RWPE1 (cell line): ENCODE measurements at regions not wholly inside any gene's neighbourhood (a gene's known extent, or its start where the extent isn't known, plus 50 kb on each side); places are given as distances from the start of the nearest gene placed in this dataset.

Experiments used
- CTCF ChIA-PET: fragments of 350-600 bp; sonication (Branson Sonifier 250); formaldehyde crosslinking; extraction: SDS; loops from one replicate; lab custom pipeline; 2021; lab: Yijun Ruan, JAX
- POLR2A ChIA-PET: fragments of 400-600 bp; formaldehyde crosslinking; extraction: SDS; loops from one replicate; lab custom pipeline; 2020; ENCODE audit warnings: antibody characterized with exemption; ENCODE audit not compliant: low non-redundant PET; lab: Yijun Ruan, JAX
- DNase-seq: peaks from one replicate; pipeline ENCODE4 v3.0.0; 2012; ENCODE audit warnings: low spot score
- H3K27ac ChIP-seq: fragments of 450-650 bp; 2 replicates; pipeline ENCODE4 v1.5.1; 2017
- TF ChIP-seq, protein P1 (sequence below): fragments of 450-650 bp; conservative IDR thresholded peaks from 2 replicates; pipeline ENCODE4 v1.5.1; 2017; ENCODE audit warnings: low read depth, mild to moderate bottlenecking

DNA sequence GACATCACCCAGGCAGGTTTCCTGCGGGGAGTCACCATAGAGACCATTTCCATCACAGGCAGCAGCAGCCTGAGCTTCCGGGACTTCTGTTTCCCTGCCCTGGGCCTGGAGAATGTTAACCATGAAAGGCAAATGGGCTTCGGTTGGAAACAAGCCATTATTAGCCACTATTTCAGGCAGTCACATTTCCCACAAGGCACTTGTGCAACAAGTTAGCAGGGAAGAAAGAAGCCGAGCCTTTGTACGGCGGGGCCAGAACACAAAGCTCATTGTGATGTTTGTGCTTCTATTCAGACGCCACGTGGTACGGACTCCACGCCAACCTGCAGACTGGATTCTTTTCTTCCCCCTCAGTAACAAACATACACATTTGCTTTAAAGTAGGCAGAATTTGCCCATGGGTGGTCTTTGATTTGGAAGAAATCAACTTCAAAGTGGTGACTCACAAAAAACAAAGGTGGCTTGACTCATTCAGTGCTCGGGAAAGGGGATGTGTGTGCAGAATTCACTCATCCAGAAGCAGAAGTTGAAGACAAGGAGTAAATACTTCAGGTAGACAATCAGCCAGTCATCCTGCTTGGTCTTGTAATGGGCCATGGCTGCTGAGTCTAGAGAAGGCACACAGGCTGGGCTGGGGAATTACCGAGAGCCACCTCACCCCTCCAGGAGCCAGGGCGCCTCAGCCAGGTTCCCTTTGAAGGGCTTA lies 154.2 kb upstream of the PRMT8 start:
- TF ChIP-seq, protein P1, sequence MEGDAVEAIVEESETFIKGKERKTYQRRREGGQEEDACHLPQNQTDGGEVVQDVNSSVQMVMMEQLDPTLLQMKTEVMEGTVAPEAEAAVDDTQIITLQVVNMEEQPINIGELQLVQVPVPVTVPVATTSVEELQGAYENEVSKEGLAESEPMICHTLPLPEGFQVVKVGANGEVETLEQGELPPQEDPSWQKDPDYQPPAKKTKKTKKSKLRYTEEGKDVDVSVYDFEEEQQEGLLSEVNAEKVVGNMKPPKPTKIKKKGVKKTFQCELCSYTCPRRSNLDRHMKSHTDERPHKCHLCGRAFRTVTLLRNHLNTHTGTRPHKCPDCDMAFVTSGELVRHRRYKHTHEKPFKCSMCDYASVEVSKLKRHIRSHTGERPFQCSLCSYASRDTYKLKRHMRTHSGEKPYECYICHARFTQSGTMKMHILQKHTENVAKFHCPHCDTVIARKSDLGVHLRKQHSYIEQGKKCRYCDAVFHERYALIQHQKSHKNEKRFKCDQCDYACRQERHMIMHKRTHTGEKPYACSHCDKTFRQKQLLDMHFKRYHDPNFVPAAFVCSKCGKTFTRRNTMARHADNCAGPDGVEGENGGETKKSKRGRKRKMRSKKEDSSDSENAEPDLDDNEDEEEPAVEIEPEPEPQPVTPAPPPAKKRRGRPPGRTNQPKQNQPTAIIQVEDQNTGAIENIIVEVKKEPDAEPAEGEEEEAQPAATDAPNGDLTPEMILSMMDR = no peak
- CTCF ChIA-PET = no interaction called here
- no peak for DNase-seq
- POLR2A ChIA-PET = no interaction called here
- H3K27ac ChIP-seq = no peak overlapping the region

DNA sequence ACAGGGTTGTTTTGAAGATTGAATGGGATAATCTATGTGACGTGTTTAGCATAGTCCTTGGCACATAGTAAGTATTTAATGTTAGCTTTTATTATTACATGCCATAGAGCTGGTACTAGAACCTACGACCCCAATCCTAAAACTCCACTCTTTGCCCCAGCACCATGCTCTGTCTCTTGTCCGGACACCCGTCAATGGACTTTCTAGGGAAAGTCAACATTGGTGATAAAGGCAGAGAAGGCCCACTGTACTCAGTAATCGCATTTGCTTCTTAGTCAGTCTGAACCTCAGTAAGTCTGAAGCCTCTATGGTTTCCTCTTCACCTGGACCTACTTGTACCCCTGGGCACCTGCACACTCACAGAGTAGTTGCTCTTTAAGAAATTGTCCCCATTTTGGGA lies 153.1 kb upstream of the PRMT8 start:
- ChIA-PET CTCF (interaction anchor here (1.4 kb wide), 1 partner anchor 38 kb away, joined by 4 read pairs; no protein-coding TSS in a partner anchor), POLR2A (no interaction called here)
- DNase-seq = no peak
- no peak overlapping the region for H3K27ac ChIP-seq
- TF ChIP-seq, protein P1 = no peak

DNA sequence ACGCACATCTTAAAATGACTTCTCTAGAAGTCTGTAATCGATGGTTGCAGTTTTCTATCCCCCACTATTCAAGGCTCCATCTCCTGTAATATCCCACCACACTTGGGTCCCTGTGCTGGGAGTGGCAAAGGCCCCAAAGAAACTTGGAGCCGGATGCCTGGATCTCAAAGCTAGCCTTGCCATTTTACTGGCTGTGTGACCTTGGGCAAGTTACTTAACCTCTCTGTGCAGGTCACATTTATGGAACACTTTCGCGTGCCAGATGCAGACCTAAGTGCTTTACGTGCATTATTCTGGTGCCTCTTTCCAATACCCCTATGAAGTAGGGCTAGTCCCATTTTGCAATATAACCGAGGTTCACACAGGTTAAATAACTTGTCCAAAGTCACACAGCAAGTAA lies 151.8 kb upstream of the PRMT8 start:
- no peak for DNase-seq
- ChIA-PET CTCF (interaction anchor here (1.4 kb wide), 1 partner anchor 39 kb away, joined by 4 read pairs; no protein-coding TSS in a partner anchor), POLR2A (no interaction called here)
- H3K27ac ChIP-seq = no peak overlapping the region
- TF ChIP-seq, protein P1 = no peak

DNA sequence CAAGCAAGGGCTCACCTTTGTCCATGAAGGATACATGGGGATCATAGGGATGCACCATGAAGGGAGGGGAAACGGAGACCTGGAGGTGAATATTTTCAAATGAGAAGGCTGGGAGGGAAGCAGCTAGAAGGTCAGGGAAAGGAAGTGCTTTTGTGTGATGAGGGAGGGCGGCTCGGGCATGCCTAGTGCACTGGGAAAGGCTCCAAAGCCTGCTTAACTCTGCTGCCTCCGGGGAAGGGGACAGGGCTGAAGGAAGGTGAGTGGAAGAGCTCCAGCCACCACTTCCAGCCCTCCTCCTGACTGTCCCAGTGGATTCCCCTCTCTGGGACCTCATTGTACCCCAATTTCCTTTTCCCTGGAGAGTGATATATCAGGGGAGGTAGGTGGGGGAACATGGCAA lies 149.4 kb upstream of the PRMT8 start:
- CTCF ChIA-PET = interaction anchor here (0.5 to 1.2 kb wide), 2 partner anchors 17 to 181 kb away, joined by 3 read pairs; no protein-coding TSS in a partner anchor
- POLR2A ChIA-PET = no interaction called here
- TF ChIP-seq, protein P1 = no peak
- peak overlapping the region; percentile 9; the same call in 1 of the 2 replicates for H3K27ac ChIP-seq
- no peak for DNase-seq

DNA sequence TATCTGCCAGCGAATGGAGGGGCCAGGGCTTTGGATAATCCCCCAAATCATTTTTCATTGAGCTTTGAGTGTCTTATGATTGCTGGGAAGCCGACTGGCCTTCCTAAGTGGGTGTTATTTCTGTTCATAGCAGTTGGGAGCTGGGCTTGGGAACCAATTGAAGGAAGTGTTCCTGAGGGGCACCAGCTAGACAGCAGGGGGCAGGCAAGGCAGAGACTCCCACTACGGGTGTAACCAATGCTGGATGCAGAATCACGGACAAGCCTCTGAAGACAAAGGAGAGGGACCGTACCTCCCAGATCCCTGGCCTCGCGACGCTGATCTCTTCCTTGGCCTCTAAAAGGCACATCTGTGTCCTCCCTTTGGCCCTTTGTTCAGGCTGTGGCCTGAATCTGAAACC lies 149.0 kb upstream of the PRMT8 start:
- TF ChIP-seq, protein P1 = no peak
- ChIA-PET POLR2A (no interaction called here), CTCF (interaction anchor here (0.5 to 0.7 kb wide), 2 partner anchors 32 to 181 kb away, joined by 3 read pairs; no protein-coding TSS in a partner anchor)
- H3K27ac ChIP-seq = peak overlapping the region; percentile 9; the same call in 1 of the 2 replicates
- DNase-seq = no peak

DNA sequence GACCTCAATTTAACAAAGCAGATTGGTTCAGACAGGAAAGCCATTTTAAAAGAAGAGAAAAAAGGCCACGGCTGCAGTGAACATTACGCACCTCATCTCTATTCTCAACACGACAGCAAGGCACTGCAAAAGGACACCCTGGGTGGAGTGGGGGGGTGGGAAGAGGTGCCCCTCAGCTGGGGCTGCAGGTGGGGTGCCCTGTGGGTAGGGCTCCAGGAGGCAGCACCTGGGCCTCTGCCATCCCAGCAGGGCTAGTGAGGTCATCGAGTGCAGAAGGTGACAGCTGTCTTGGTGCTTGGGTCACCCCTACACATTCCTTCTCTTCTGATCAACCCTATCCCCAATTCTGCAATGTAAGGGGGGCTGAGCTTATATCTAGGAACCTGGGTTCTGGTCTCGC lies 142.9 kb upstream of the PRMT8 start:
- no peak overlapping the region for H3K27ac ChIP-seq
- DNase-seq = no peak
- POLR2A ChIA-PET = no interaction called here
- CTCF ChIA-PET = no interaction called here
- TF ChIP-seq, protein P1 = no peak
